ENCODE measurements at regions not wholly inside any gene's neighbourhood (a gene's known extent, or its start where the extent isn't known, plus 50 kb on each side); places are given as distances from the start of the nearest gene placed in this dataset.
"Not testable (repeated sequence)": the region's sequence is repeated elsewhere in the genome, so short reads cannot be mapped to it uniquely, and the experiment has no call there.

- no peak for DNase-seq (ENCODE audit: low spot score)
- TF ChIP-seq CTCF (IDR thresholded peaks at IDR 0.05; ENCODE audit: borderline replicate concordance, control extremely low read depth, extremely low read depth, insufficient read depth, missing control alignments) = no peak
- in situ Hi-C loops (cut with MboI; ENCODE audit: low sequenced_read_pairs, unreplicated experiment) = no loop called here
Measured at GRCh38 chr21:20292280-20292679, 705.9 kb upstream of the NCAM2 start.

- DNase-seq (ENCODE audit: low spot score); in situ Hi-C loops (cut with MboI; ENCODE audit: low sequenced_read_pairs, unreplicated experiment): not testable (repeated sequence)
Measured at GRCh38 chr21:20292854-20293253, 705.4 kb upstream of the NCAM2 start.

GRCh38 chr21:20301395-20301794 is 696.8 kb upstream of the NCAM2 start:
- no peak for DNase-seq (ENCODE audit: low spot score)
- in situ Hi-C loops (cut with MboI; ENCODE audit: low sequenced_read_pairs, unreplicated experiment) = no loop called here
- TF ChIP-seq CTCF (IDR thresholded peaks at IDR 0.05; ENCODE audit: borderline replicate concordance, control extremely low read depth, extremely low read depth, insufficient read depth, missing control alignments) = no peak

GRCh38 chr21:20302084-20302483 is 696.1 kb upstream of the NCAM2 start:
- no peak for DNase-seq (ENCODE audit: low spot score)
- in situ Hi-C loops (cut with MboI; ENCODE audit: low sequenced_read_pairs, unreplicated experiment) = no loop called here
- TF ChIP-seq CTCF (IDR thresholded peaks at IDR 0.05; ENCODE audit: borderline replicate concordance, control extremely low read depth, extremely low read depth, insufficient read depth, missing control alignments) = no peak

- TF ChIP-seq CTCF (IDR thresholded peaks at IDR 0.05; ENCODE audit: borderline replicate concordance, control extremely low read depth, extremely low read depth, insufficient read depth, missing control alignments) = no peak
- no peak for DNase-seq (ENCODE audit: low spot score)
- in situ Hi-C loops (cut with MboI; ENCODE audit: low sequenced_read_pairs, unreplicated experiment) = no loop called here
Measured at GRCh38 chr21:20306836-20307235, 691.4 kb upstream of the NCAM2 start.

GRCh38 chr21:20308586-20309315 is 689.5 kb upstream of the NCAM2 start:
- no peak for TF ChIP-seq CTCF (IDR thresholded peaks at IDR 0.05; ENCODE audit: borderline replicate concordance, control extremely low read depth, extremely low read depth, insufficient read depth, missing control alignments)
- no peak for DNase-seq (ENCODE audit: low spot score)
- in situ Hi-C loops (cut with MboI; ENCODE audit: low sequenced_read_pairs, unreplicated experiment) = no loop called here

GRCh38 chr21:20311234-20311787 is 686.9 kb upstream of the NCAM2 start:
- no peak for DNase-seq (ENCODE audit: low spot score)
- in situ Hi-C loops (cut with MboI; ENCODE audit: low sequenced_read_pairs, unreplicated experiment) = no loop called here
- TF ChIP-seq CTCF (IDR thresholded peaks at IDR 0.05; ENCODE audit: borderline replicate concordance, control extremely low read depth, extremely low read depth, insufficient read depth, missing control alignments) = no peak
